ENCODE measurements at regions not wholly inside any gene's neighbourhood (a gene's known extent, or its start where the extent isn't known, plus 50 kb on each side); places are given as distances from the start of the nearest gene placed in this dataset.

DNA sequence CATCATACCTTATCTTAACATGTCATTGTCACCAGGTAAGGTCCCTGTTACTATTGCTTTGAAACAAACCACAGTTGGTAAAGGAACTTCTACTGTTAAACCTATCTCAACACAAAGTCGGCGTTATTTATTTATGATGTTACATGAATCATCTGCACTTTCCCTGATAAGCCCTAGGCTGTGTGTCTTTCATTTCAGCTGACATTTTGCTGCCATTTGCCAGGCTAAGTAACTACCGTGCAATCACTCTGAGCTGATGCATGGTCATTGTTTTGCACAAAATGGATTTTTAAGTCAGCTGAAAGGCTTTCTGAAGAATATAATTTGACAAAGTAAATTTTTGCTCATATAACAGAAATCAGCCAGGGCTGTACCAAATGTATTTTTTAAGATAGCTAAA lies 546.5 kb downstream of the ZNF608 start:
- Histone ChIP-seq H3K4me1 (ENCODE audit: insufficient read depth, low read length) (no peaks in the 10 kb centered on the region), H3K36me3 (ENCODE audit: insufficient read depth, low read length) (no peaks in the 10 kb centered on the region; the same call in 1 of the 2 replicates), H3K27me3 (ENCODE audit: insufficient read depth, low read length) (no peaks in the 10 kb centered on the region), H3K4me3 (ENCODE audit: low read length) (no peak overlapping the region), H3K27ac (ENCODE audit: low read depth, low read length) (no peak overlapping the region), H3K9ac (ENCODE audit: low read depth, low read length) (no peak overlapping the region), H3K9me3 (ENCODE audit: insufficient read depth, low read depth, low read length) (peaks cover 37% of the 10 kb centered on the region)
- 96% methylated on average over 3 of the region's 3 CpGs for WGBS

DNA sequence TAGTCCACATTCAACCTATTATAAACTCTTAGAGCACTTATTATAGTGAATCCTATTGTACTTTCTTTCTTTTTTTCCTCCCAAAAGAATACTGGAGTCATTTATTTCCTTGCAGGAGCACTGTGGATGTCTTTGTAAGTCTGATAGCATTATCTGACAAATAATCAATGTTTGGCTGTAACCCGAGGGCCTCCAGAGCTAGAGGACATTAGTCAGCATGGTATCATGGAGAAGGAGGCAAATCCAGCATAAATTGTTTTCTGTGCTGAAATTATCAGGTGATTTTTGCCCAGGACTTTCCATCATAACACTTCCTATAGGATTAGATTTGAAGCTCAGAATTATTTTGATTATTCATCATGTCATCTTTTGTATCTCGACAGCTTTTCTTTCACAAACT lies 551.0 kb downstream of the ZNF608 start:
- H3K4me1 ChIP-seq (ENCODE audit: insufficient read depth, low read length): no peaks in the 10 kb centered on the region
- WGBS: 90% methylated on average over 2 of the region's 2 CpGs
- no peaks in the 10 kb centered on the region for H3K9me3 ChIP-seq (ENCODE audit: insufficient read depth, low read depth, low read length)
- H3K27ac ChIP-seq (ENCODE audit: low read depth, low read length): no peak overlapping the region
- no peaks in the 10 kb centered on the region for H3K36me3 ChIP-seq (ENCODE audit: insufficient read depth, low read length)
- H3K27me3 ChIP-seq (ENCODE audit: insufficient read depth, low read length): no peaks in the 10 kb centered on the region
- H3K4me3 ChIP-seq (ENCODE audit: low read length): no peak overlapping the region
- no peak overlapping the region for H3K9ac ChIP-seq (ENCODE audit: low read depth, low read length)

DNA sequence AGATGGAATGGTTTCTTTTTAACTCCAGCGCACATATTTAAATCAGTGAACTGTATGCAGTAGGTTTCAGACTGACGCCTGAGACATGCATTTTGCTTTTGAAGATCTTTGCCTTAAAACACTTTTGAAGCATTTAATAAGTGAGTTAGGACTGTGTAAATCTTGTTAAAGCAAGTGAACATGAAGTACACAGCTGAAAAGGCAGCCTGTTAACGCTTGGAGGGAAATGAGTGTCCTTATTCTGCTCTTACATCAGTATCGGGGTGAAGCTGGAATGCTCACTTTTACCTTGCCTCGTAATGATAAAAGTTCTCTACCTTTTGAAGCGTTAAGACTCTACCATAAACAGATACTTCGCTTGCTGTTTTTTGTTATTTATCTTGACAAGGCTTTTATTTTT lies 552.2 kb downstream of the ZNF608 start:
- Histone ChIP-seq H3K4me3 (ENCODE audit: low read length) (no peak overlapping the region), H3K27me3 (ENCODE audit: insufficient read depth, low read length) (no peaks in the 10 kb centered on the region), H3K9me3 (ENCODE audit: insufficient read depth, low read depth, low read length) (no peaks in the 10 kb centered on the region), H3K27ac (ENCODE audit: low read depth, low read length) (no peak overlapping the region), H3K9ac (ENCODE audit: low read depth, low read length) (no peak overlapping the region), H3K4me1 (ENCODE audit: insufficient read depth, low read length) (no peaks in the 10 kb centered on the region), H3K36me3 (ENCODE audit: insufficient read depth, low read length) (no peaks in the 10 kb centered on the region)
- 91% methylated on average over 6 of the region's 7 CpGs for WGBS

DNA sequence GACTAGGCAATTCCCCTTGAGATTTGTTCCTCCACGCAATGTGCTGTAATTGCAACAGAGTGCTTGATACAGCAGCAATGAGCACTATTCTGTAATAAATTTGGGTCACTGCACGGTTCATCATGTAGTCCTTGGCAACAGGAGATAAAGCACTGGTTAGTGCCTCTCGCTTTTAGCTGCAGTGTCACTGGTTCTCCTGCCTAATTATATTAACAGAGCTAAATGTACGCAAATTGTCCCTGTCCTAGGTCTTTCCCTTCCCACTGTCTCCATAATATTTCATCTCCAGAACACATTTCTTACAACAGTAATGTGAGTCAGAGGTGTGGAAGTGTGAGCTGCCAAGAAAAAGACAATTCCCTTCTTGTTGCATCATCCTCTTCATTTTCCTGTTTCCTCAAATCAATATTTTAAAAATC lies 553.1 kb downstream of the ZNF608 start:
- Histone ChIP-seq H3K9me3 (ENCODE audit: insufficient read depth, low read depth, low read length) (no peaks in the 10 kb centered on the region), H3K27ac (ENCODE audit: low read depth, low read length) (no peak overlapping the region), H3K4me3 (ENCODE audit: low read length) (no peak overlapping the region), H3K4me1 (ENCODE audit: insufficient read depth, low read length) (no peaks in the 10 kb centered on the region), H3K36me3 (ENCODE audit: insufficient read depth, low read length) (no peaks in the 10 kb centered on the region), H3K9ac (ENCODE audit: low read depth, low read length) (no peak overlapping the region), H3K27me3 (ENCODE audit: insufficient read depth, low read length) (no peaks in the 10 kb centered on the region)
- 93% methylated on average over 4 of the region's 4 CpGs for WGBS

DNA sequence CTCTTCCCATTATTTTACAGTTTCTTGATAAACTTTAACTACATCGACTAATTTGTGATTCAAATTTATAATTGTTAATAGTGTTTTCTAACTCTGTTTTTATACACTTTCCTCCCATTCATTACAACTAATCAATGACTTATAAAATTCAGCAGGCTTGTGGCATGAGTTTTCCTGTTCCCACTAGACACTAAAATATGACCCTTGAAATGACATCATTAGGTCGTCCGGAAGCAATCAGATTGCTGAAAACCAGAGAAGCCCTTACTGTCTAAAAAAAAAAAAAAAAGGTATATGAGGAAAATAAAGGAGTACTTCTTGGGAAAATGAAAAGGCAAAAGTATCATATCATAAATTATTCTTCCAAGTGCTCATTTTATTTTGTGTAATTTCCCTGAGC lies 553.7 kb downstream of the ZNF608 start:
- no peaks in the 10 kb centered on the region for H3K27me3 ChIP-seq (ENCODE audit: insufficient read depth, low read length)
- no peaks in the 10 kb centered on the region for H3K9me3 ChIP-seq (ENCODE audit: insufficient read depth, low read depth, low read length)
- no peak overlapping the region for H3K27ac ChIP-seq (ENCODE audit: low read depth, low read length)
- H3K36me3 ChIP-seq (ENCODE audit: insufficient read depth, low read length): no peaks in the 10 kb centered on the region
- no peak overlapping the region for H3K4me3 ChIP-seq (ENCODE audit: low read length)
- H3K9ac ChIP-seq (ENCODE audit: low read depth, low read length): no peak overlapping the region
- no peaks in the 10 kb centered on the region for H3K4me1 ChIP-seq (ENCODE audit: insufficient read depth, low read length)
- WGBS: no CpG with 5 or more reads among the region's 3 CpGs

DNA sequence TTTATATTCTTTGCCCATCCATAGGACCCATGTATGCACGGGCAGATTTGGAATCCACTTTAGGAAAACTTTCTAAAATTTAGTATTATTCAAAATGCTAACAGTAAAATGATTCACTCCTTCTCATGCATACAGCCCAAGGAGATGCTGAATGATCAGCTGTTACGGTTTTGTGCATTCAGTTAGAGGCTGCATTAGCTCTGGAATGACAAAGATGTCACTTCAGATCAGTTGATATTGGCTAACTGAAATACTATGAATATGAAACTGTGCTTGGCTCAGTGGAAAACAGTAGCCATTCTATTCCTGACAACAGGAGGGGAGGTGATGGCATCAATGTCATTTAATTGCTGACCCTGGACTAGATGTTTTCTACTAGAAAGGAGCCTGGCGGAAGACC lies 560.7 kb downstream of the ZNF608 start:
- Histone ChIP-seq H3K4me1 (ENCODE audit: insufficient read depth, low read length) (no peaks in the 10 kb centered on the region), H3K27ac (ENCODE audit: low read depth, low read length) (no peak overlapping the region), H3K27me3 (ENCODE audit: insufficient read depth, low read length) (no peaks in the 10 kb centered on the region), H3K36me3 (ENCODE audit: insufficient read depth, low read length) (no peaks in the 10 kb centered on the region), H3K4me3 (ENCODE audit: low read length) (no peak overlapping the region), H3K9me3 (ENCODE audit: insufficient read depth, low read depth, low read length) (no peaks in the 10 kb centered on the region), H3K9ac (ENCODE audit: low read depth, low read length) (no peak overlapping the region)
- WGBS: 95% methylated on average over 3 of the region's 3 CpGs

DNA sequence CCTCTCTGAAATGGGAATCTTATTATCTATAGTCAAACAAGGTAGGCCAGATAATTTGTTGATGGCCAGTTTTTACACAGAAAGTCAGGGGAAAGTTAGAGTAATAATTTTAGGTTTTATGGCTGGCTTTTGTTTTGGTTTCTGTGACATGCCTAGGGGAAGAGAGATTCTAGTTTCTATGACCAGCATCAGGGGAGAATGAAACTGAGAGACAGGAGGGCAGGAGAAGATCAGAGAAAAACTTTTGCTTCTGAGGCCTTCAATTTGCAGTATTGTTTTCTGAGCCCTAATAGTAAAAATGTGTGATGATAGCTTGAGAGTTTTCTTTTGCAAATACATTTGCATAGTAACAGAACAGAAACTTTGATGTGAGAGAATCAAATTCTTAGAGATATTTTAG lies 564.3 kb downstream of the ZNF608 start:
- H3K4me1 ChIP-seq (ENCODE audit: insufficient read depth, low read length): 0 out of 2 replicates have a peak, but pooled peaks cover 5% of the 10 kb centered on the region
- H3K9ac ChIP-seq (ENCODE audit: low read depth, low read length): no peak overlapping the region
- H3K27me3 ChIP-seq (ENCODE audit: insufficient read depth, low read length): no peaks in the 10 kb centered on the region

DNA sequence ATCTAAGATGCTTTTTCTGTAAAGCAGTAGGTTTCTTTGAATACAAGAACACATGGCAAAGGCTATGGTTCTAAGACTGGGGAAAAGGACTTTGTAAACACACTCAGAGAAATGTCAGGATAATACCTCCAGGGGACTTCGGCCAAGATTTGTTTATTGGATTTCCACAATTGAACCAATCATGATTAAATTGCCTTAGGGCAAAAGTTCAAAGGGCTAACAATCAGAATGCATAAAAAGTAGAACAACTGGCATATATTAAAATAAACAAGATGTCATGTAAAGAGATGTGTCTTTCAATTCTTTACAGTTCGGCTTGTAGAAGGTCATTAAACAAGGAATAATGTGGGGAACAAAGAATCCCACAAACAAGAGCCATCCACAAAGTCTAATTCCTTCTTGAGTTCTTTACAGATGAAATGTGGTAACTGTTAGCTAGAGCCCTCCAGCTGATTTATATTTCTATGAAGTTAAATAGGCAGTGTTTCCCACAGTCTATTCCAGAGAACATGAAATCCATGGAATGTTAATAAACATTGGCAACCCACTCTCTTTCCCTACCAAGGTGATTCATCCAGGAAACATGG lies 565.5 kb downstream of the ZNF608 start:
- 0 out of 2 replicates have a peak, but pooled peaks cover 5% of the 10 kb centered on the region for H3K4me1 ChIP-seq (ENCODE audit: insufficient read depth, low read length)
- no peak overlapping the region for H3K27ac ChIP-seq (ENCODE audit: low read depth, low read length)
- no peaks in the 10 kb centered on the region; the same call in 1 of the 2 replicates for H3K36me3 ChIP-seq (ENCODE audit: insufficient read depth, low read length)
- no peak overlapping the region for H3K4me3 ChIP-seq (ENCODE audit: low read length)
- H3K27me3 ChIP-seq (ENCODE audit: insufficient read depth, low read length): no peaks in the 10 kb centered on the region
- WGBS: 95% methylated on average over 2 of the region's 2 CpGs
- H3K9me3 ChIP-seq (ENCODE audit: insufficient read depth, low read depth, low read length): peaks cover 10% of the 10 kb centered on the region
- H3K9ac ChIP-seq (ENCODE audit: low read depth, low read length): no peak overlapping the region

More for the DNA sequence above, 564.3 kb downstream of the ZNF608 start:
- Histone ChIP-seq H3K4me3 (ENCODE audit: low read length) (no peak overlapping the region), H3K27ac (ENCODE audit: low read depth, low read length) (no peak overlapping the region), H3K9me3 (ENCODE audit: insufficient read depth, low read depth, low read length) (peaks cover 10% of the 10 kb centered on the region), H3K36me3 (ENCODE audit: insufficient read depth, low read length) (no peaks in the 10 kb centered on the region; the same call in 1 of the 2 replicates)

DNA sequence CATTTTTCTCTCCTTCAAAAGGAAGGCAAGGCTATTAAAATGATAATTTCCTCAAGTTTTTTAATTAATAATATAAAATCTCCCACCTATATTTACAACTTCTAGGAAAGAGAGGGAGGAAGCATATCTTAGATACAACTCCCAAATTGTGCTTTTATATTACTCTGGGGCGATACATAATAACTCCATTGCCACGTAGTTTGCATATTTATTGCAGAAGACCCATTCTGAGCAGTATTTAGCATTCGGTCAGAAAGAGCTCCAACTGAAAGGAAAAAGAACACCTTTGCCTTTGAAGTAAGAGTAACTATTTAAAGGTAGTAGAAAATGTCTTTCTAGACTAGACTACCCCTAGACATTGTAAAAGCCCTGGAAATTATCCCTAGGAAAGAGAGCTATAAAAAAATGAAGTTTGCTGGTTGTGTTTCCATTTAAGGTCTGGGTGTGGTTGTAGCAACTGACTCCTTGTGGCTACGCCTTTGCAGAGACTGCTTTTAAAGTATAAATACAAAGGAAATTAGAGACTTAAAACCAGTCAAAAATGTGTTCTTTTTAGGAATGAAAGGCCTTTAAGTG lies 566.1 kb downstream of the ZNF608 start:
- no peak overlapping the region for H3K4me3 ChIP-seq (ENCODE audit: low read length)
- no peaks in the 10 kb centered on the region for H3K27me3 ChIP-seq (ENCODE audit: insufficient read depth, low read length)
- H3K9me3 ChIP-seq (ENCODE audit: insufficient read depth, low read depth, low read length): peaks cover 10% of the 10 kb centered on the region
- H3K9ac ChIP-seq (ENCODE audit: low read depth, low read length): no peak overlapping the region
- H3K36me3 ChIP-seq (ENCODE audit: insufficient read depth, low read length): no peaks in the 10 kb centered on the region; the same call in 1 of the 2 replicates
- 95% methylated on average over 4 of the region's 4 CpGs for WGBS
- 0 out of 2 replicates have a peak, but pooled peaks cover 5% of the 10 kb centered on the region for H3K4me1 ChIP-seq (ENCODE audit: insufficient read depth, low read length)
- no peak overlapping the region for H3K27ac ChIP-seq (ENCODE audit: low read depth, low read length)

GRCh38 chr5:124179819-124180218 lies 566.6 kb downstream of the ZNF608 start:
- WGBS: no CpG with 5 or more reads among the region's 1 CpG
- Histone ChIP-seq H3K27me3 (ENCODE audit: insufficient read depth, low read length) (no peaks in the 10 kb centered on the region), H3K9ac (ENCODE audit: low read depth, low read length) (no peak overlapping the region), H3K4me1 (ENCODE audit: insufficient read depth, low read length) (0 out of 2 replicates have a peak, but pooled peaks cover 5% of the 10 kb centered on the region), H3K27ac (ENCODE audit: low read depth, low read length) (no peak overlapping the region), H3K36me3 (ENCODE audit: insufficient read depth, low read length) (no peaks in the 10 kb centered on the region; the same call in 1 of the 2 replicates), H3K4me3 (ENCODE audit: low read length) (no peak overlapping the region), H3K9me3 (ENCODE audit: insufficient read depth, low read depth, low read length) (peaks cover 15% of the 10 kb centered on the region)

- H3K9me3 ChIP-seq (ENCODE audit: insufficient read depth, low read depth, low read length): peaks cover 25% of the 10 kb centered on the region
- no peak overlapping the region for H3K4me3 ChIP-seq (ENCODE audit: low read length)
- H3K27me3 ChIP-seq (ENCODE audit: insufficient read depth, low read length): no peaks in the 10 kb centered on the region
- no peak overlapping the region for H3K9ac ChIP-seq (ENCODE audit: low read depth, low read length)
- H3K4me1 ChIP-seq (ENCODE audit: insufficient read depth, low read length): 0 out of 2 replicates have a peak, but pooled peaks cover 5% of the 10 kb centered on the region
- H3K27ac ChIP-seq (ENCODE audit: low read depth, low read length): no peak overlapping the region
- H3K36me3 ChIP-seq (ENCODE audit: insufficient read depth, low read length): peaks cover 3% of the 10 kb centered on the region; the same call in 1 of the 2 replicates
Observed at GRCh38 chr5:124178050-124178449, 568.4 kb downstream of the ZNF608 start.

All from HUES64 (cell line).